Astrocyte (in vitro differentiated cells and primary cell): ENCODE measurements at regions not wholly inside any gene's neighbourhood (a gene's known extent, or its start where the extent isn't known, plus 50 kb on each side); places are given as distances from the start of the nearest gene placed in this dataset.

Experiments
- CTCF ChIP-seq: IDR thresholded peaks from 2 replicates; pipeline ENCODE4 v1.5.1; 2011; ENCODE audit warnings: low read depth, mild to moderate bottlenecking, inconsistent platforms, low read length, moderate library complexity; ENCODE audit not compliant: insufficient read depth
- EZH2 ChIP-seq: IDR thresholded peaks from 2 replicates; pipeline ENCODE4 v1.6.1; 2012; ENCODE audit warnings: mild to moderate bottlenecking, low read length, inconsistent platforms; ENCODE audit not compliant: insufficient read depth

GRCh38 chr13:74836628-74837027 is 645.3 kb downstream of the TBC1D4 start:
- TF ChIP-seq CTCF: no peak
- TF ChIP-seq EZH2: no peak
